Lower leg skin (tissue), 4 donors: ENCODE measurements at regions not wholly inside any gene's neighbourhood (a gene's known extent, or its start where the extent isn't known, plus 50 kb on each side); places are given as distances from the start of the nearest gene placed in this dataset.

Source experiments
- DNase-seq, 2 donors: peaks; one replicate each; pipeline ENCODE4 v3.0.0-alpha.2; 2019; ENCODE audit warnings: low spot score in 2 of 2
- H3K4me3 ChIP-seq: fragments of 200-600 bp; sonication (generic); 2 replicates; pipeline ENCODE4 v1.5.1; 2017; ENCODE audit warnings: mild to moderate bottlenecking, low read depth; ENCODE audit not compliant: poor library complexity, severe bottlenecking
- POLR2A ChIP-seq, 2 donors: fragments of 450-650 bp; IDR thresholded peaks; one replicate each; pipeline ENCODE4 v1.6.1; 2016 to 2017; ENCODE audit warnings: antibody characterized with exemption in 2 of 2, mild to moderate bottlenecking in 1 of 2, moderate library complexity in 1 of 2
- WGBS, 2 donors: methylation state at CpG; one replicate each; pipeline ENCODE4 v1.1.5; 2018; 5-methylcytosine and 5-hydroxymethylcytosine counted together
- intact Hi-C: fragments of 100-400 bp; cut with DNase I; formaldehyde crosslinking; loops from one replicate; pipeline ENCODE4 v1.15.0; 2023; ENCODE audit warnings: low total_unique reads
- TF ChIP-seq, protein P1 (sequence below), 3 donors: fragments of 450-650 bp; IDR thresholded peaks; one replicate each; pipeline ENCODE4 v1.5.1; 2016; ENCODE audit warnings: antibody characterized with exemption in 3 of 3, mild to moderate bottlenecking in 3 of 3, moderate library complexity in 2 of 3

GRCh38 chr2:181308766-181309515 lies 148.2 kb upstream of the ITGA4 start:
- WGBS, 2 donors: 67 to 74% methylated on average over 5 of the region's 5 CpGs
- H3K4me3 ChIP-seq: no peak overlapping the region
- intact Hi-C loops: no loop called here

DNA sequence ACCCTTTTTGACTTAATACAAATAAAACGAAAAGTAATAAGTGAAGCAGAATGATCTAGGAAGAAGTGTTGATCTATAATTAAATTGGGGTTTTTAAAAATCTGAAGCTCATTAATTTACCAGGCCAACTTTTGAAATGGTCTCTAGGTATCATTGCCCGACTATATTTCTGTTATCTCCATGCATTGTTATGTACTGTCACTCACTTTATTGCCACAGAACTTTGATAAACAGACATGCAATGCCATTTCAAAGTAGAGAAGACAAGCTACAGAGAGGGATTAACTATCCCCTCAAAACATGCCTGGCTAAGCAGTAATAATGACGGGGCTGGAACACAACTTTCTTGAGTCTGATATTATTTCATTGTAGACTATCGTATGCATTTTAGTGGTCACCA lies 147.6 kb upstream of the ITGA4 start:
- 86 to 87% methylated on average over 4 of the region's 4 CpGs for WGBS, 2 donors
- no peak for DNase-seq
- H3K4me3 ChIP-seq: no peak overlapping the region
- no peak for TF ChIP-seq POLR2A (IDR thresholded peaks at IDR 0.05)
- TF ChIP-seq, protein P1, sequence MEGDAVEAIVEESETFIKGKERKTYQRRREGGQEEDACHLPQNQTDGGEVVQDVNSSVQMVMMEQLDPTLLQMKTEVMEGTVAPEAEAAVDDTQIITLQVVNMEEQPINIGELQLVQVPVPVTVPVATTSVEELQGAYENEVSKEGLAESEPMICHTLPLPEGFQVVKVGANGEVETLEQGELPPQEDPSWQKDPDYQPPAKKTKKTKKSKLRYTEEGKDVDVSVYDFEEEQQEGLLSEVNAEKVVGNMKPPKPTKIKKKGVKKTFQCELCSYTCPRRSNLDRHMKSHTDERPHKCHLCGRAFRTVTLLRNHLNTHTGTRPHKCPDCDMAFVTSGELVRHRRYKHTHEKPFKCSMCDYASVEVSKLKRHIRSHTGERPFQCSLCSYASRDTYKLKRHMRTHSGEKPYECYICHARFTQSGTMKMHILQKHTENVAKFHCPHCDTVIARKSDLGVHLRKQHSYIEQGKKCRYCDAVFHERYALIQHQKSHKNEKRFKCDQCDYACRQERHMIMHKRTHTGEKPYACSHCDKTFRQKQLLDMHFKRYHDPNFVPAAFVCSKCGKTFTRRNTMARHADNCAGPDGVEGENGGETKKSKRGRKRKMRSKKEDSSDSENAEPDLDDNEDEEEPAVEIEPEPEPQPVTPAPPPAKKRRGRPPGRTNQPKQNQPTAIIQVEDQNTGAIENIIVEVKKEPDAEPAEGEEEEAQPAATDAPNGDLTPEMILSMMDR (IDR thresholded peaks at IDR 0.05): no peak
- intact Hi-C loops: no loop called here

More at GRCh38 chr2:181308766-181309515, 148.2 kb upstream of the ITGA4 start:
- TF ChIP-seq POLR2A (IDR thresholded peaks at IDR 0.05): no peak
- TF ChIP-seq, protein P1 (IDR thresholded peaks at IDR 0.05): no peak
- no peak for DNase-seq

GRCh38 chr2:181310967-181311366 lies 146.2 kb upstream of the ITGA4 start:
- 90 to 97% methylated on average over 1 of the region's 1 CpG for WGBS, 2 donors
- intact Hi-C loops: no loop called here
- DNase-seq: no peak
- no peak for TF ChIP-seq POLR2A (IDR thresholded peaks at IDR 0.05)
- TF ChIP-seq, protein P1 (IDR thresholded peaks at IDR 0.05): no peak
- no peak overlapping the region for H3K4me3 ChIP-seq

- WGBS, 2 donors: 80 to 81% methylated on average over 4 of the region's 4 CpGs
Observed at GRCh38 chr2:181311837-181312236, 145.3 kb upstream of the ITGA4 start.

DNA sequence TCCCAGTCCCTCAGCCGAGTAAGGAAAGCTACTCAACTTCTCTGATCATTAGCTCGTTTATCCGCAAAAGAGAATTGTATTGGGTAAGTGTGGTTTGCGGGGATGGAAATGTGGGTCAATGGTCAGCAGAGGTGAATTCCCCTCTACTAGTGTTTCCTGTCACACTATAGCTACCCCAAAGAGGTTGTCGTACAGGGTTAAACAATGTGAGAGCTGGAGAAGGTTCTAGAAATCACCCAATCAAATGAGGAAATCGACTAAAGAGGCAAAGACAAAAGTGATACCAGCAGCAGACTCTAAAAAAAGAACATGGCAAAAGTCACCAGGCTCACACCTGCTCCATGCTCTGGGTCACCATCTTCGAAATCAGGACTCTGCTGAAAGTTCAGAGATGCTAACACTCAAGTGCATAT lies 144.7 kb upstream of the ITGA4 start:
- intact Hi-C loops: no loop called here
- H3K4me3 ChIP-seq: no peak overlapping the region
- TF ChIP-seq, protein P1 (IDR thresholded peaks at IDR 0.05): no peak
- TF ChIP-seq POLR2A (IDR thresholded peaks at IDR 0.05): no peak
- no peak for DNase-seq
- 79 to 80% methylated on average over 7 of the region's 7 CpGs for WGBS, 2 donors

More at GRCh38 chr2:181311837-181312236, 145.3 kb upstream of the ITGA4 start:
- H3K4me3 ChIP-seq: no peak overlapping the region
- no peak for DNase-seq
- no peak for TF ChIP-seq POLR2A (IDR thresholded peaks at IDR 0.05)
- TF ChIP-seq, protein P1 (IDR thresholded peaks at IDR 0.05): no peak
- intact Hi-C loops: no loop called here

DNA sequence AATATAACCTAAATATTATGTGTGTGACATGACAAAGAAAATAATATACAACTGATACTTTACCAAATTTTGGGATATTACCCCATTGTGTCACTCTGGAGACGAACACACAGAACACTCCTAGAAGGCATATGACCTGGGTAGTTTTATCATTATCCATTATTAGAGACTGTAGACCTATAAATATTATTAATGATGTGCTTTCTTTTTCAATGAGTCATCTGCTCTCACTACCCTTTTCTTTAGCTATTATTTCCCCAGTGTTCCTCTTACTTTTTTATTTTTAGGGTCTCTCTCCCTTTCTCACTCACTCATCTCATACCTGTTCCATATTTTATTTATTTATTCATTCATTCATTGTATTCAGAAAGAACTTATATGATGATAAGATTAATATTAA lies 143.3 kb upstream of the ITGA4 start:
- no peak for TF ChIP-seq POLR2A (IDR thresholded peaks at IDR 0.05)
- TF ChIP-seq, protein P1 (IDR thresholded peaks at IDR 0.05): no peak
- no peak overlapping the region for H3K4me3 ChIP-seq
- 83 to 97% methylated on average over 1 of the region's 1 CpG for WGBS, 2 donors
- intact Hi-C loops: no loop called here
- no peak for DNase-seq
